ENCODE measurements at regions not wholly inside any gene's neighbourhood (a gene's known extent, or its start where the extent isn't known, plus 50 kb on each side); places are given as distances from the start of the nearest gene placed in this dataset.

DNA sequence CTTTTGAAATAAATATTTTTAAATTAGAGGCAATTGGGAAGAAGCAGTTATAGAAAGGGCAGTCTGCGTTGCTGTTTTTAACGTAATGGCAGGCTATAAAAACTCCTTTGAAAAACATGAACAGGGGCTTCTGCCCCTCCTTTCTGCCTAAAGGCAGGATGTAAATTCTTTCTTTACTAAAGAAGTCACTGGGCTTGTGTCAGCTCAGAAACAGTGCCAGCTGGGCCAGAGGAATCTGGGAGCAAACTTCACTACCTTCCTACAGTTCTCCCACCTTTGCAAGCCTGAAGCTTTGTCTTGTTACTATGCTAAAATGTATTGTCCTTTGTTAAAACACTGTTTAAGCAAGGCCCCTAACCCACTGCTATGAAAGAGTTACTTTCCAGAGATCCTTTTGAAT, 1664.8 kb downstream of the RPA4 start:
- Histone ChIP-seq H3K27me3 (ENCODE audit: control insufficient read depth, insufficient read depth, low read length) (no peaks in the 10 kb centered on the region), H3K4me3 (ENCODE audit: low read length) (no peak overlapping the region), H3K36me3 (ENCODE audit: control insufficient read depth, insufficient read depth, low read length) (no peaks in the 10 kb centered on the region), H3K27ac (ENCODE audit: low read length) (no peak overlapping the region), H3K9me3 (replicated peaks; ENCODE audit: control insufficient read depth, low read depth, low read length) (no peaks in the 10 kb centered on the region), H3K4me1 (ENCODE audit: control insufficient read depth, insufficient read depth, low read length) (no peaks in the 10 kb centered on the region)
- WGBS (ENCODE audit: insufficient coverage) = no CpG with 5 or more reads among the region's 2 CpGs
- no peak for DNase-seq

DNA sequence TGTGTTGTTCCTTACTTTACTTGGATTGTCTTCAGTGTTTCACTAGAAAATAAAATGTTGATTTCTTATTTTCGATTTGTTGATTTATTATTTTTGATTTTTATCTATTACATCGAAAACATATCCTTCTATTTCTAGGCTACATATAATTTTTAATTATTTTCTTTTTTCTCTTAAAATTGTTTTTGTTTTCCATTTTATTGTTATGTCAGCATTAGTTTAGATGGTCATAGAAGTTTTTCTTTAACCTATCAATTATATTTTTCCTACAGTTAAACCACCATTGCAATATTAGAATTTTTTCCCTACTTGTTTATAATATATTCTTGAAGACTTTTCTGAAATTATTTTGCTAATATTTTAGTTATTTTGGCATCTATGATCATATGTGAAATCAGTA, 1685.1 kb downstream of the RPA4 start:
- Histone ChIP-seq H3K9me3 (replicated peaks; ENCODE audit: control insufficient read depth, low read depth, low read length) (no peaks in the 10 kb centered on the region), H3K36me3 (ENCODE audit: control insufficient read depth, insufficient read depth, low read length) (no peaks in the 10 kb centered on the region), H3K4me1 (ENCODE audit: control insufficient read depth, insufficient read depth, low read length) (no peaks in the 10 kb centered on the region), H3K4me3 (ENCODE audit: low read length) (no peak overlapping the region), H3K27me3 (ENCODE audit: control insufficient read depth, insufficient read depth, low read length) (peaks cover 3% of the 10 kb centered on the region), H3K27ac (ENCODE audit: low read length) (no peak overlapping the region)
- DNase-seq = no peak
- WGBS (ENCODE audit: insufficient coverage) = no CpG with 5 or more reads among the region's 2 CpGs

- H3K4me1 ChIP-seq (ENCODE audit: control insufficient read depth, insufficient read depth, low read length) = no peaks in the 10 kb centered on the region
- no peak overlapping the region for H3K27ac ChIP-seq (ENCODE audit: low read length)
- H3K9me3 ChIP-seq (replicated peaks; ENCODE audit: control insufficient read depth, low read depth, low read length) = no peaks in the 10 kb centered on the region
- WGBS (ENCODE audit: insufficient coverage) = no CpG with 5 or more reads among the region's 1 CpG
- H3K4me3 ChIP-seq (ENCODE audit: low read length) = no peak overlapping the region
- no peaks in the 10 kb centered on the region for H3K27me3 ChIP-seq (ENCODE audit: control insufficient read depth, insufficient read depth, low read length)
- DNase-seq = no peak
- H3K36me3 ChIP-seq (ENCODE audit: control insufficient read depth, insufficient read depth, low read length) = no peaks in the 10 kb centered on the region
Measured at GRCh38 chrX:98605941-98606340, 1722.2 kb downstream of the RPA4 start.

- H3K9me3 ChIP-seq (replicated peaks; ENCODE audit: control insufficient read depth, low read depth, low read length) = no peaks in the 10 kb centered on the region
- H3K27me3 ChIP-seq (ENCODE audit: control insufficient read depth, insufficient read depth, low read length) = no peaks in the 10 kb centered on the region
- no CpG with 5 or more reads among the region's 2 CpGs for WGBS (ENCODE audit: insufficient coverage)
- no peaks in the 10 kb centered on the region for H3K4me1 ChIP-seq (ENCODE audit: control insufficient read depth, insufficient read depth, low read length)
- no peak overlapping the region for H3K4me3 ChIP-seq (ENCODE audit: low read length)
- no peak overlapping the region for H3K27ac ChIP-seq (ENCODE audit: low read length)
- H3K36me3 ChIP-seq (ENCODE audit: control insufficient read depth, insufficient read depth, low read length) = no peaks in the 10 kb centered on the region
- no peak for DNase-seq
Measured at GRCh38 chrX:98607739-98608138, 1724.0 kb downstream of the RPA4 start.

DNA sequence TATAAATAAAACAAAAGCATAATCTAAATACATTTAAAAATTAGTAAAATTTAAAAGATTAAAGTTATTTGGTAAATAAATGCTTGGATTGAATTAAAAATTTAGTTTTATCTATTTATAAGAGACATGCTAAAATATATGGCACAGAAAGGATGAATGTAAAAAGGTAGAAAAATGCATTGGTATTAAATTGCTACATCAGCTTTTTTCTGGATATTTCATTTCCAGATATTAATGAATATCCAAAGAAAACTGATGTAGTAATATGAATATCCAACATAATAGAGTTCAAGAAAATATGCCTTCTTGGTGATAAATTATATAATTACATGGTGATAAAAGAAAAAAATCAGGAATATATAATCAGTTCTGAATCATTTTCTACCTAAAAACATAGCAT, 1743.9 kb downstream of the RPA4 start:
- no peaks in the 10 kb centered on the region for H3K4me1 ChIP-seq (ENCODE audit: control insufficient read depth, insufficient read depth, low read length)

DNA sequence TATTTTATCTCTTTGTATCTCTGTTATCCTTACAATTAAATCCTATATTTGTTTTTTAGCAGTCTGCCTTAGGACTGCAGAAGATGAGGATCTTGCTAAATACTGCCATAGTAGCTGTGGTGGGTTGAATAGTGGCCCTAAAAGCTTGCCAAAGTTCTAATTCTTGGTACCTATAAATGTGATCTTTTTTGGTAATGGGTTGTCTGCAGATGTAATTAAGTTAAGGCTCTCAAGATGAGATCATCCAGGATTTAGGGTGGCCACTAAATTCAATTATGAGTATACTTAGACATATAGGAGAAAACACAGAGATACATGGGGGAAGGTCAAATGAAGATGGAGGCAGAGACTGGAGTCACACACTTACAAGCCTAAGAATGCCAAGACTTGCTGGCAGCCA, 1753.7 kb downstream of the RPA4 start:
- no peak overlapping the region for H3K4me3 ChIP-seq (ENCODE audit: low read length)
- DNase-seq = no peak
- H3K9me3 ChIP-seq (replicated peaks; ENCODE audit: control insufficient read depth, low read depth, low read length) = peaks cover 3% of the 10 kb centered on the region
- H3K4me1 ChIP-seq (ENCODE audit: control insufficient read depth, insufficient read depth, low read length) = no peaks in the 10 kb centered on the region
- no peak overlapping the region for H3K27ac ChIP-seq (ENCODE audit: low read length)
- no peaks in the 10 kb centered on the region for H3K27me3 ChIP-seq (ENCODE audit: control insufficient read depth, insufficient read depth, low read length)
- H3K36me3 ChIP-seq (ENCODE audit: control insufficient read depth, insufficient read depth, low read length) = no peaks in the 10 kb centered on the region

More for the DNA sequence above, 1743.9 kb downstream of the RPA4 start:
- H3K36me3 ChIP-seq (ENCODE audit: control insufficient read depth, insufficient read depth, low read length) = no peaks in the 10 kb centered on the region
- H3K27me3 ChIP-seq (ENCODE audit: control insufficient read depth, insufficient read depth, low read length) = peaks cover 8% of the 10 kb centered on the region
- H3K27ac ChIP-seq (ENCODE audit: low read length) = no peak overlapping the region
- DNase-seq = no peak
- no peak overlapping the region for H3K4me3 ChIP-seq (ENCODE audit: low read length)
- H3K9me3 ChIP-seq (replicated peaks; ENCODE audit: control insufficient read depth, low read depth, low read length) = peaks cover 4% of the 10 kb centered on the region

DNA sequence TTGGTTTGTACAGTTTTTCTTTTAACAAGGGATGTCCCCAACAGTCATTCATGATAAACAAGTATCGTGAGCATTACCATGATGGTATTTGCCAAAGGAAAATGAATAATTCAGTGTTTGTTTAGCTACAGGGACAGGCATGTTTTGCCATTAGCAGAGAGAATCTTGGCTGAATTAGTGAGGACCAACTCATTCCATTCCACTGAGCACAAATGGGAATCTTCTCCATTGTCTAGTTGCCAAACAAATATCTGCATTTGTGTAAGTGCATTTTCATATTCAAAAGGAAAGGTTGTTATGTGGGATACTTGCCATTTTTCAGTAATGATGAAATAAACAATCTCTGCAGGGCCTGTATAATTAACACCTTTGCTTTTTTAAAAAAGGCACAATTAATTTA, 1762.6 kb downstream of the RPA4 start:
- Histone ChIP-seq H3K4me3 (ENCODE audit: low read length) (no peak overlapping the region), H3K36me3 (ENCODE audit: control insufficient read depth, insufficient read depth, low read length) (no peaks in the 10 kb centered on the region), H3K27ac (ENCODE audit: low read length) (no peak overlapping the region), H3K9me3 (replicated peaks; ENCODE audit: control insufficient read depth, low read depth, low read length) (no peaks in the 10 kb centered on the region), H3K27me3 (ENCODE audit: control insufficient read depth, insufficient read depth, low read length) (no peaks in the 10 kb centered on the region), H3K4me1 (ENCODE audit: control insufficient read depth, insufficient read depth, low read length) (no peaks in the 10 kb centered on the region)
- no CpG with 5 or more reads among the region's 1 CpG for WGBS (ENCODE audit: insufficient coverage)
- DNase-seq = peak; percentile 19

DNA sequence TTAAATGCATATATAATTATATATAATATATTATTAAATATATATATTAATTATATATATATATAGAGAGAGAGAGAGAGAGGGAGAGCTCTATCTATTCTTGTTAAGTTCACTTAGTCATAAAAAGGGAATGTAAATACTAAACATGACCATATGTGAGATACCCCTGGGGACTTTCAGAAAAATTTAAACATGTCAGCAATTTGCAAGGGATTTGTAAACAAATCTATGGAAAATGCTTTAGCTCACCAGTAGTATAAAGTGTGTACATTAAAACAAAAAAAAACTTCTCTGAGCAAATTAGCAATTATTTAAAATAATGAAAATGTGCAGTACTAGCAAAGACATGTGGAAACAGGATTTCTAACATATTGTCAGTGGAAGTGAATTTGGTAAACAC, 1755.5 kb downstream of the PCDH19 start:
- H3K27me3 ChIP-seq (ENCODE audit: control insufficient read depth, insufficient read depth, low read length) = no peaks in the 10 kb centered on the region
- H3K36me3 ChIP-seq (ENCODE audit: control insufficient read depth, insufficient read depth, low read length) = no peaks in the 10 kb centered on the region
- no peak overlapping the region for H3K27ac ChIP-seq (ENCODE audit: low read length)
- H3K9me3 ChIP-seq (replicated peaks; ENCODE audit: control insufficient read depth, low read depth, low read length) = no peaks in the 10 kb centered on the region
- peak; percentile 4 for DNase-seq
- H3K4me1 ChIP-seq (ENCODE audit: control insufficient read depth, insufficient read depth, low read length) = no peaks in the 10 kb centered on the region
- no peak overlapping the region for H3K4me3 ChIP-seq (ENCODE audit: low read length)

All from muscle of leg (tissue), 3 donors.